ENCODE measurements at regions not wholly inside any gene's neighbourhood (a gene's known extent, or its start where the extent isn't known, plus 50 kb on each side); places are given as distances from the start of the nearest gene placed in this dataset.

GRCh38 chr4:14532436-14532835 is 469.8 kb upstream of the CPEB2 start:
- no peak for DNase-seq
- in situ Hi-C loops (cut with HindIII; ENCODE audit: low pct_ligation_motif_present, low pct_unique_long_range_greater_than_20kb, low sequenced_read_pairs): no loop called here

DNA sequence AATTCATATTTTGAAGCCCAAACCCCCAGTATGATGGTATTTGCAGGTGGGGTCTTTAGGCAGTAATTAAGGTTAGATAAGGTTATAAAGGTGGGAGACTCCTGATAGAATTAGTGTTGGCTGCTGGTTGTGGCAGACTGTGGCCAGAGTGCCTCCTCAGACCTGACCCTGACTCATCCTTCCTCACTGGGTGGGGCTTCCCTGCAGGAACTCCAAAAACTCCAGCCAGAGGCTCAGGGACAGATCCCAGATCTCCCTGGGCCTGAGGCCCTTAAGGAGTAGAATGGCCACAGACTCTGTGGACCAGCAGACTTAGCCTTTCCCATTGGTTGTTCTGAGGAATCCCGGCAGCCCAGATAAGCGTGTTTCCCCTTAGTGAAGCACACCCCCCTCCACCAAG is 463.0 kb upstream of the CPEB2 start:
- in situ Hi-C loops (cut with HindIII; ENCODE audit: low pct_ligation_motif_present, low pct_unique_long_range_greater_than_20kb, low sequenced_read_pairs): no loop called here
- DNase-seq: no peak

DNA sequence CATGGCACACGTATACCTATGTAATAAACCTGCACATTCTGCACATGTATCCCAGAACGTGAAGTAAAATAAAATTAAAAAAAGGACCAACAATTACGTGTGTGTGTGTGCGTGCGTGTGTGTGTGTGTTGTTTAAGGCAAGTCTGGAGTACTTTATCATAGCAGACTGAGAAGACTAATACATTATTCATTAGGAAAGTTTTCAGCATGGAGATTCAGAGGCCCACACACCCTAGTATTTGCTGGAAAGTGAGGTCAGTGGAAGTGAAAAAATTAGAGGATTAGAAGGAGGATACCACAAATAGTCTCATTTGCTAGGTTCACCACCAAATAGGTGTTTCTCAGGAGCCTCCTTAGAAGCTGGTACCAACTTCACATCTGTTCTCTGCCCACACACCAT is 457.1 kb upstream of the CPEB2 start:
- no peak for DNase-seq
- in situ Hi-C loops (cut with HindIII; ENCODE audit: low pct_ligation_motif_present, low pct_unique_long_range_greater_than_20kb, low sequenced_read_pairs): no loop called here

DNA sequence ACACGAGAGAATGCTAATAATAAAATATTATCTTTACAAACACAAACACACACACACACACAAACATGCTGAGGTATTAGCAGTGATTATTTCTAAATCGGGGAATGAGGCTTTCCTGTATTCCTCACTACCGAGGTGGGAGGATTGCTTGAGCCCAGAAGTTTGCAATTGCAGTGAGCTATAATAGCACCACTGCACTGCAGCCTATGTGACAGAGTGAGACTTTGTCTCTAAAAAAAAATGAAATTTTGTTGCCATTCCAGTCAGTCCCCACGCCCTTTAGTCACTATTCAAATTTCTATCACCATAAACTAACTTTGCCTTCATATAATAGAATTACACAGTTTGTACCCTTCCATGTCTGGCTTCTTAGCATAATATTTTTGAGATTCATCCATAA is 456.5 kb upstream of the CPEB2 start:
- in situ Hi-C loops (cut with HindIII; ENCODE audit: low pct_ligation_motif_present, low pct_unique_long_range_greater_than_20kb, low sequenced_read_pairs): no loop called here
- DNase-seq: no peak

DNA sequence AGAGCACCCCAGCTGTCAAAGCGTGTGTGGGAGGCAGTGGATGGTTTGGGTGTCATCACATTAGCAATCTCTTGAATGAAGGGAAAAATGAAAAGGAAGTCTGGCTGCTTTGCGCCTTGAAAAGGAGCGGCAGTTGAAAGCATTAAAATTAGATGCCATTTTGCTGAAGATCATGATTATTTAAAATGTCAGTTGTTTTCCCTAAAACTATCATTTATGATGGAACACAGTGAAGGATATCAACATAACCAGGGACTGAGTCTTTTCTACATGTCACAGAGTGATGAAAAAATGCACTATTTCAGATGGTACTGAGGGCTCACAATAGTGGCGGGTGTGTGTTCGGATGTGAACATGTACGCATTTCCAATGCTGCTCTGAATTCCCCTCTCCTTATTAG is 450.2 kb upstream of the CPEB2 start:
- in situ Hi-C loops (cut with HindIII; ENCODE audit: low pct_ligation_motif_present, low pct_unique_long_range_greater_than_20kb, low sequenced_read_pairs): no loop called here
- DNase-seq: no peak

- DNase-seq: no peak
- in situ Hi-C loops (cut with HindIII; ENCODE audit: low pct_ligation_motif_present, low pct_unique_long_range_greater_than_20kb, low sequenced_read_pairs): no loop called here
Observed at GRCh38 chr4:14559646-14560045, 442.6 kb upstream of the CPEB2 start.

DNA sequence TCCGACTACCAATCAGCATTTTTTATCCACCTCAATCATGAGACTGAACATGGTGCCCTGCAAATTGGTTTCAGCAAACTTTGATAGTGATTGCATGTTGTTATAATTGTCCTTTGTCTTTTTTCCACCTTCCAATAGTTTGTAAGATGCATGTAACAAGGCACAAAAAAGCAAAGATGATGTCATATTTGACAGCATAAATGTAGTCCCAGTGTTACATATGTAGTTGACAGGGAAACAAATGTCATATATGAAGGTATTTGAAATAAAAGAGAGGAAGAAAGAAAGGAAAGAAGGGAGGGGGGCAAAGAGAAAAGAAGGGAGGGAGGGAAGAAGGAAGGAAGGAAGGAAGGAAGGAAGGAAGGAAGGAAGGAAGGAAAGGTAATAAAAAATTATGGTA is 441.7 kb upstream of the CPEB2 start:
- DNase-seq: no peak
- in situ Hi-C loops (cut with HindIII; ENCODE audit: low pct_ligation_motif_present, low pct_unique_long_range_greater_than_20kb, low sequenced_read_pairs): no loop called here

DNA sequence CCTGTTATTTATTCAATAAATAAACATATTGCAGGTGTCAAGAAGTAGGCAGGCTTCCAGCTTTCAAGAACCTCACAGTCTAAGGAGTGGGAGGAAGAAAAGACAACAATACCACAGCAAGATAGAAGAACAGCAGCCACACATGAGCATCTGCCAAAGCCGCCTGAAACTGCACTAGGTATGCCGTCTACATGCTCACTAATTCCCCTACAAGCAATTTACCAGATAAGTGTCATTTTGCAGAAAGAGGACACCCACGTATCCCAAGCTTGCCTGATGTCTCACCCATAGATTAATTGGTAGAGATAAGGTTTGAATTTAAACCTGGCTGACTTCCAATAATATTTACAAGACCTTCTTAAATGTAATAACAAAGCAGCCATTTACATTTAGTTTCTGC is 439.4 kb upstream of the CPEB2 start:
- DNase-seq: no peak
- in situ Hi-C loops (cut with HindIII; ENCODE audit: low pct_ligation_motif_present, low pct_unique_long_range_greater_than_20kb, low sequenced_read_pairs): no loop called here

DNA sequence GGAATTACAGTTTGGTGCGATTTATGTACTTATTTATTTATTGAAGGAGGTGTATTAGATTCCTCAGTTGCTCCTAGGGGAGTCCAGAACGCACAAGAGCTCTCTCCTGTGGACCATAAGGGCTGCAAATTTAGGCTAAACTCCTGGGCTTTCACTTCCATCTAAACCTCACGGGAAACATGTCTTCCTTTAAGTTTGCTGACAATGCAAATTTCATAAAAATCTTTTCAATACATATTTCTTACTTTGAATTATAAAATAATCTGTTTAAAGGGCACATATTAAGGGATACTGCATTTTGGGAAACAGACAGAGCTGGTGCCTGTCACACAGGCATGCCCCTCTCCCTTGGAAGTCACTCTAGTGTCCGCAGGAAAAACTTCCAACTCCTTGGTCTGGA is 438.0 kb upstream of the CPEB2 start:
- DNase-seq: no peak
- in situ Hi-C loops (cut with HindIII; ENCODE audit: low pct_ligation_motif_present, low pct_unique_long_range_greater_than_20kb, low sequenced_read_pairs): no loop called here

- no peak for DNase-seq
- in situ Hi-C loops (cut with HindIII; ENCODE audit: low pct_ligation_motif_present, low pct_unique_long_range_greater_than_20kb, low sequenced_read_pairs): no loop called here
Observed at GRCh38 chr4:14566518-14566917, 435.8 kb upstream of the CPEB2 start.

DNA sequence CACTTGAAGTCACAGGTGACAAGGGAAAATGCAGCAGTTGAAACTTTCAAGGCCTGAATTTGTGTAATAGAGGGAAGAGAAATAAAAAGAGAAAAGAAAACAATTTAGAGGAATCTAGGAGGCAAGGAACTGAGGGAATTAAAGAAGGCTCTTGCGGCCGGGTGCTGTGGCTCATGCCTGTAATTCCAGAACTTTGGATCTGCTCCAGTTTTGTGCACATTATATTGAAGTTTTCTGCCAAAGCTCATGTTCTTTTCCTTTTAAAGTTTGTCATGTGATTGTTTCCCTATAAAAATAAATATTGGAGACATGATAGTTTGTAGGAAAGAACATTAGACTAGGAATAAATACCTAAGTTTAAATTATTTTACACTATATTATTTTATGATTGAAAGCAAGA is 433.9 kb upstream of the CPEB2 start:
- DNase-seq: no peak
- in situ Hi-C loops (cut with HindIII; ENCODE audit: low pct_ligation_motif_present, low pct_unique_long_range_greater_than_20kb, low sequenced_read_pairs): no loop called here

DNA sequence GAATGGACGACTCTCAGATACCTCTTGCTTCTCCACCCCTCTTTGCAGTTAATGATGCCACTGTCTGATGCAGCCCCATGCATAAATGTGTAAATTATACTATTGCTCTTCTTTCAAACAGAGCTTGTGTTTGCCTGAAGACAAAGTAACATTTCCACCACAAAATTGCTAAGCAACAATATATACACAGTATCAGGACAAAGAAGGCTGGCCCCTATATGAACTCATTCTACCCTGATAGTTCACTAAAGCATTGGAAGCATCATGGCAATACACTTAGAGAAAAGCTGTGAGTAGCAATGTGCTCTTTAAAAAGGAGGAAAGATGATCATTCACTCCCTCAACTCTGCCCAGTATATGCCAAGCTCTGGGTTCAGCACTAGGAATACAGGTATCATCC is 427.0 kb upstream of the CPEB2 start:
- DNase-seq: no peak
- in situ Hi-C loops (cut with HindIII; ENCODE audit: low pct_ligation_motif_present, low pct_unique_long_range_greater_than_20kb, low sequenced_read_pairs): no loop called here

DNA sequence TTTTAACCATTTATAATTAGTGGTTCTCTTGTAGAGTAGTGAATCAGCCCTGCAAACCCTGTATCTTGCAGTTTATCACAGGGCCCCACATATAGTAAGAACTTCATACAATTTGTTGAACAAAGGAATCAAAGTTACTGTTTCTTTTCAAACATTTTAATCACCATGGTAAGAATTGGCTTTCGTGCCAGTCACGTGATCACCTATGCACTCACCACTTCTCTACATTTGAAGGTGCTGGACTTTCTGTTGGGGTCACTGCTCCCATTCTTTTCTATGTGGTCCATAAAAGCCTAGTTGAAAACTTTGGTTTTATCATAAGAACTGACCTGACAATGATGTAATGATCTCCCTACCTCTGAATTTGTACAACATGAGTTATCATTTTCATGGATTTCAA is 426.4 kb upstream of the CPEB2 start:
- no peak for DNase-seq
- in situ Hi-C loops (cut with HindIII; ENCODE audit: low pct_ligation_motif_present, low pct_unique_long_range_greater_than_20kb, low sequenced_read_pairs): no loop called here

- in situ Hi-C loops (cut with HindIII; ENCODE audit: low pct_ligation_motif_present, low pct_unique_long_range_greater_than_20kb, low sequenced_read_pairs): no loop called here
Observed at GRCh38 chr4:14580061-14580460, 422.2 kb upstream of the CPEB2 start.

DNA sequence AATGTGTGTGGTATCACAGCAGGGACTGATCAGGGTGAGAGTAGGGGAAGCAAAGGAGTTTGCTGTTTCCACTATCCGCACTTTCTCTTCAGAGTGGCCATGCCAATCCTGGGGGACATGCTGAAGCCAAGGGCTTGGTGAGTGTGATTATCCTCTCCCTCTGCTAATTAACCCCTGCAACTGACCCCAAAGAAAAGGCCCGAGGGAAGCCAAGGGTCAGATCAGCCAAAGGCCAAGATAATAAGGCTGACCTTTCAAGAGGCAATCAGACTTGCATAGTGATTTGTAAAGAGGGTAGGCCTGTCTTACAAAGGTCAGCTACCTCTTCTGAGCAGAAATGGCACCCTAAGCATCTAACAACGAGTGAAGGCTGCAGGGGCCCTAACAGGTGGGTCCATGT is 420.5 kb upstream of the CPEB2 start:
- no peak for DNase-seq
- in situ Hi-C loops (cut with HindIII; ENCODE audit: low pct_ligation_motif_present, low pct_unique_long_range_greater_than_20kb, low sequenced_read_pairs): no loop called here

More at GRCh38 chr4:14580061-14580460, 422.2 kb upstream of the CPEB2 start:
- no peak for DNase-seq

DNA sequence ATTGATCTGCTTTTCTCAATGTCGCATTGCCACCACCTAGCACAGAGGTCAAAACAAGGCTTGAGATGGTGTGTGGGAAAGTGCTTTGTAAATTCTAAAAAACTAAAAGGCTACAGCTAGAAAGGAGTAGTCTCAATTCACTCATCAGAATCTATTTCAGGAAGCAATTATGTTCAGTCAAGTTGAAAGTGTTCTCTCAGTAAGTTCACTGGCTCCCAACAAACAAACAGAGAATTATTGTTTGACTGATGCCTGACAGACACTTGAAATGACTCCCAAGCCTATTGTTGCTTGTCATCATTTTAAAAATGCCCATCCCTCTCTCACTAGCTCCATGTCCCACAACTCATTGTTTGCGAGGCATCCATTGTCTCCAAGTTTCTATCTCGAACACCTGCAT is 419.6 kb upstream of the CPEB2 start:
- no peak for DNase-seq
- in situ Hi-C loops (cut with HindIII; ENCODE audit: low pct_ligation_motif_present, low pct_unique_long_range_greater_than_20kb, low sequenced_read_pairs): no loop called here

- no peak for DNase-seq
- in situ Hi-C loops (cut with HindIII; ENCODE audit: low pct_ligation_motif_present, low pct_unique_long_range_greater_than_20kb, low sequenced_read_pairs): no loop called here
Observed at GRCh38 chr4:14583331-14583730, 418.9 kb upstream of the CPEB2 start.

DNA sequence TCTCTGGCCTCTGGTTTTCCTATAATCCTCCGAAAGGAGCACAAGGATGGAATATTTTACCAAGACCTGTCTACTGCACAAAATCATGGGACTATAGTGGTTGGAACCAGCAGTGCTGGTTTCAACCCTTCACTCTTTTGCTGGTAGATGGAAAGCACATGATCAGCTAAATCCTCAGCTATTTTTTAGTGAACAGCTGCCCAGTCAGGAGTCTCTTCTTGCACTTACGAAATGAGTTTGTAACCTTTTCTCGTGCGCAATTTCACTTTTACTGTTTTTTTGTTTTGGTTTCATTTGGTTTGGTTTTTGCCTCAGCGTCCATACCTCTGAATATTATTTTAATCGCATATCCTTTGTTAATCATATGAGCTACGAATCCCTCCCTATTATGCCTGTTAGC is 418.5 kb upstream of the CPEB2 start:
- DNase-seq: no peak
- in situ Hi-C loops (cut with HindIII; ENCODE audit: low pct_ligation_motif_present, low pct_unique_long_range_greater_than_20kb, low sequenced_read_pairs): no loop called here

GRCh38 chr4:14592950-14593349 is 409.3 kb upstream of the CPEB2 start:
- in situ Hi-C loops (cut with HindIII; ENCODE audit: low pct_ligation_motif_present, low pct_unique_long_range_greater_than_20kb, low sequenced_read_pairs): no loop called here

GRCh38 chr4:14596028-14596427 is 406.3 kb upstream of the CPEB2 start:
- no peak for DNase-seq
- in situ Hi-C loops (cut with HindIII; ENCODE audit: low pct_ligation_motif_present, low pct_unique_long_range_greater_than_20kb, low sequenced_read_pairs): no loop called here

More at GRCh38 chr4:14592950-14593349, 409.3 kb upstream of the CPEB2 start:
- no peak for DNase-seq

DNA sequence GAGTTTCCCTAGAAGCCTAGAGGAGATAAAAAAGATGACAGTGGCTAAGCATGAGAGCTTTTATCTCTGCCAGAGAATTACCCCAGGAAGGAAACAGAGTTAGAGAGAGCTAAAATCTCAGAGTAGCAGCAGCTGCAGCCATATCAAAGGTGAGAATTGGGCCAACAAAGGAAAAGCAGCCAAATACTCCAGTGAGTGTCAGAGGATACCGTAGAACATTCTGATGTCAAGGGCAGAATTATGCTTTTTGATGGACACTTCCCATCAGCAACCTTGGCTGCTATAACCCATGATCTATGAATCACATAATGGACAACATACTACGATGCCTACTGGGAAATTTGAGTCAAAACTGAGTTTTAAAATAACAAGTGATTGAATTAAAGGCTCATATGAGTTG is 405.8 kb upstream of the CPEB2 start:
- in situ Hi-C loops (cut with HindIII; ENCODE audit: low pct_ligation_motif_present, low pct_unique_long_range_greater_than_20kb, low sequenced_read_pairs): no loop called here
- no peak for DNase-seq

Measured in ACHN (cell line).